Esophagus squamous epithelium (tissue), 5 donors: ENCODE measurements at regions not wholly inside any gene's neighbourhood (a gene's known extent, or its start where the extent isn't known, plus 50 kb on each side); places are given as distances from the start of the nearest gene placed in this dataset.

Experiments
- DNase-seq: peaks from one replicate; lab custom pipeline; 2025; lab: John Stamatoyannopoulos, UW
- H3K27ac ChIP-seq, 4 donors: fragments of 200-600 bp; sonication (generic); one replicate each; pipeline ENCODE4 v1.5.1; 2016 to 2019; ENCODE audit warnings: mild to moderate bottlenecking in 1 of 4
- H3K27me3 ChIP-seq, 4 donors: fragments of 200-600 bp; sonication (generic); 1 replicate in 3 of 4; 2 replicates in 1 of 4; pipeline versions ENCODE4 v1.5.1 to v1.6.0; 2017 to 2021; ENCODE audit warnings: antibody characterized with exemption in 1 of 4
- H3K36me3 ChIP-seq, 3 donors: fragments of 200-600 bp; sonication (generic); one replicate each; pipeline ENCODE4 v1.5.1; 2016 to 2019
- H3K4me1 ChIP-seq, 3 donors: fragments of 200-600 bp; sonication (generic); one replicate each; pipeline ENCODE4 v1.5.1; 2017 to 2019
- H3K4me3 ChIP-seq, 4 donors: fragments of 200-600 bp; sonication (generic); 1 replicate in 3 of 4; 2 replicates in 1 of 4; pipeline ENCODE4 v1.5.1; 2016 to 2019; ENCODE audit warnings: mild to moderate bottlenecking in 2 of 4, moderate library complexity in 1 of 4
- H3K9me3 ChIP-seq, 3 donors: fragments of 200-600 bp; sonication (generic); one replicate each; pipeline ENCODE4 v1.5.1; 2016 to 2019
- POLR2A ChIP-seq, 4 donors: fragments of 450-650 bp; IDR thresholded peaks; one replicate each; pipeline ENCODE4 v1.6.1; 2017; ENCODE audit warnings: antibody characterized with exemption in 4 of 4, mild to moderate bottlenecking in 4 of 4, moderate library complexity in 3 of 4
- WGBS, 2 donors: methylation state at CpG; one replicate each; pipeline ENCODE4 v1.1.5; 2018; 5-methylcytosine and 5-hydroxymethylcytosine counted together
- intact Hi-C: fragments of 100-400 bp; cut with DNase I; formaldehyde crosslinking; loops from one replicate; pipeline ENCODE4 v1.15.0; 2022
- TF ChIP-seq, protein P1 (sequence below), 6 experiments: fragments of 450-650 bp in 4 of 6; fragments of 200-600 bp in 2 of 6; sonication (generic) in 2 of 6; IDR thresholded peaks; one replicate each; pipeline ENCODE4 v1.5.1; 2016 to 2019; ENCODE audit warnings: antibody characterized with exemption in 6 of 6, mild to moderate bottlenecking in 4 of 6, moderate library complexity in 4 of 6
- donor health status: DM: yes; HTN: yes; CAD: no.

DNA sequence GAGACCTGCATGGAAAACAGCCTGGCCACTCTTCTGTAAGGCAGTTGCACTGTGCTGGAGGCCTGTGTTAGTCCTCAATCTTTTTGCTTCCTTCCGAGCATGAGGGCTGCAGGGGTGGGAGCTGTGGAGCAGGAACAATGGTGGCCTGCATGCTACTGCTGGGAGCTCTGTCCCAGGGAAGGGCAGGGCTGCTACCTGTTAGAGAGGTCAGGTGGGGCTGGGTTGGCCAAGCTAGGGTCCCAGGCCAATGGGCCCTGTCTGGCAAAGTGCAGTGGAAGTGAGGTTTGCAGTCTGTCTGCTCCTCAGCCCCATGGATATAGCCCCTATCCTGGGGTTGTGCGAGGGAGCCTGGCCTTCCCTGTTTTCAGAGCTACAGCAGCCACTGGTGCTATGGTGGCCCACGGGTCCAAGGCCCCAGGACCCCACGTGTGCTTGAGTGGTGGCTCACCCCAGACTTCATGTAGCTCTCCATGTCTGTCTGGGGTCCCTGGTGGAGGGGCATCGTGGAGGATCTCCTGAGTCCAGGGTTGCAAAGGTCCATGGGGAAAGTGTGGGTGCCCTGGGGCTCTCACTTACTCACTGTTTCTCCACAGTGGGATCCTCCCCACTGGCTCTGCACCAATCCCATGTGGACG, 1212.6 kb upstream of the NXPH2 start:
- 63 to 100% methylated on average over 1 to 5 of the region's 6 CpGs for WGBS, 2 donors
- peaks cover 0 to 27% (median 4%) of the 10 kb centered on the region in 3 donors for H3K9me3 ChIP-seq
- no peaks in the 10 kb centered on the region for H3K36me3 ChIP-seq
- H3K4me3 ChIP-seq = no peak overlapping the region
- no peak overlapping the region for H3K27ac ChIP-seq
- TF ChIP-seq, protein P1, sequence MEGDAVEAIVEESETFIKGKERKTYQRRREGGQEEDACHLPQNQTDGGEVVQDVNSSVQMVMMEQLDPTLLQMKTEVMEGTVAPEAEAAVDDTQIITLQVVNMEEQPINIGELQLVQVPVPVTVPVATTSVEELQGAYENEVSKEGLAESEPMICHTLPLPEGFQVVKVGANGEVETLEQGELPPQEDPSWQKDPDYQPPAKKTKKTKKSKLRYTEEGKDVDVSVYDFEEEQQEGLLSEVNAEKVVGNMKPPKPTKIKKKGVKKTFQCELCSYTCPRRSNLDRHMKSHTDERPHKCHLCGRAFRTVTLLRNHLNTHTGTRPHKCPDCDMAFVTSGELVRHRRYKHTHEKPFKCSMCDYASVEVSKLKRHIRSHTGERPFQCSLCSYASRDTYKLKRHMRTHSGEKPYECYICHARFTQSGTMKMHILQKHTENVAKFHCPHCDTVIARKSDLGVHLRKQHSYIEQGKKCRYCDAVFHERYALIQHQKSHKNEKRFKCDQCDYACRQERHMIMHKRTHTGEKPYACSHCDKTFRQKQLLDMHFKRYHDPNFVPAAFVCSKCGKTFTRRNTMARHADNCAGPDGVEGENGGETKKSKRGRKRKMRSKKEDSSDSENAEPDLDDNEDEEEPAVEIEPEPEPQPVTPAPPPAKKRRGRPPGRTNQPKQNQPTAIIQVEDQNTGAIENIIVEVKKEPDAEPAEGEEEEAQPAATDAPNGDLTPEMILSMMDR (IDR thresholded peaks at IDR 0.05) = no peak
- no peak for TF ChIP-seq POLR2A (IDR thresholded peaks at IDR 0.05)
- no peak for DNase-seq
- H3K27me3 ChIP-seq = no peaks in the 10 kb centered on the region
- H3K4me1 ChIP-seq = no peaks in the 10 kb centered on the region
- intact Hi-C loops = no loop called here

DNA sequence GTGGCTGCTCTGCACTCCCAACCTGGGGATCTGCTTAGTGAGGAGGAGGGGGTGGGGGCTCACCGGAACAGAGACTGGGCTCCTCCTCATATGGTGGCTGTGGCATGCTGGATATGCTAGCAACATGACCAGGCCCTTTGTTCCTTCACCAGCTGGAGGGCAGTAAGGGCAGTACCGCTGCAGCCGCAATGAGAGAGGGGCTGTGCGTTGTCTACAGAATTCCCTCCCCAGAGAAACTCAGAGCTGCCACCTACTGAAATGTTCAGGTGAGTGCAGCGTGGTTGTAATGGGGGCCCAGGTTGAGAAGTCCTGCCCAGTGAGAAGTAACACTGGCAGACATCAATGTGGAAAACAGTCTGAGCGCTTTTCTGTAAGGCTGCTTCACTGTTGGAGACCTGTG, 1211.9 kb upstream of the NXPH2 start:
- Histone ChIP-seq H3K27ac (no peak overlapping the region), H3K27me3 (no peaks in the 10 kb centered on the region), H3K4me1 (no peaks in the 10 kb centered on the region), H3K36me3 (no peaks in the 10 kb centered on the region), H3K9me3 (peaks cover 0 to 27% (median 4%) of the 10 kb centered on the region in 3 donors), H3K4me3 (no peak overlapping the region)
- TF ChIP-seq, protein P1 (IDR thresholded peaks at IDR 0.05) = no peak
- no peak for TF ChIP-seq POLR2A (IDR thresholded peaks at IDR 0.05)
- intact Hi-C loops = no loop called here
- WGBS, 2 donors = 96% methylated on average over 4 of the region's 6 CpGs; no CpG with 5 or more reads in 1 of the 2 donors
- no peak for DNase-seq

DNA sequence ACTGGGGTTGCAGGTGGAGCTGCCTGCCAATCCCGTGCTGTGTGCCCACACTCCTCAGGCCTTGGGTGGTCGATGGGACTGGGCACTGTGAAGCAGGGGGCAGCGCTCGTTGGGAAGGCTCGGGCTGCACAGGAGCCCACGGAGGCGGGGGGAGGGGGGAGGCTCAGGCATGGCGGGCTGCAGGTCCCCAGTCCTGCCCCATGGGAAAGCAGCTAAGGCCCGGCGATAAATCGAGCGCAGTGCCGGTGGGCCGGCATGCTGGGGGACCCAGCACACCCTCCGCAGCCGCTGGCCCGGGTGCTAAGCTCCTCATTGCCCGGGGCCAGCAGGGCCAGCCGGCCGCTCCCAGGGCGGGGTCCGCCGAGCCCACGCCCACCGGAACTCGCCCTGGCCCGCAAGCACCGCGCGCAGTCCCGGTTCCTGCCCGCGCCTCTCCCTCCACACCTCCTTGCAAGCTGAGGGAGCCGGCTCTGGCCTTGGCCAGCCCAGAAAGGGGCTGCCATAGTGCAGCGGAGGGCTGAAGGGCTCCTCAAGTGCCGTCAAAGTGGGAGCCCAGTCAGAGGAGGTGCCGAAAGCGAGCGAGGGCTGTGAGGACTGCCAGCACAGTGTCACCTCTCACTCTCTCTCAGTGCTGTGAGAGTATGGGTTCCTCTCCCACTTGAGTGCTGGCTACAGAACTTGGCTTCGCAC, 1210.6 kb upstream of the NXPH2 start:
- no peak for TF ChIP-seq POLR2A (IDR thresholded peaks at IDR 0.05)
- TF ChIP-seq, protein P1 (IDR thresholded peaks at IDR 0.05) = no peak
- no peaks in the 10 kb centered on the region for H3K36me3 ChIP-seq
- WGBS, 2 donors = 73 to 93% methylated on average over 2 to 5 of the region's 40 CpGs
- no peak for DNase-seq
- H3K4me3 ChIP-seq = no peak overlapping the region
- no peak overlapping the region for H3K27ac ChIP-seq
- no peaks in the 10 kb centered on the region for H3K27me3 ChIP-seq
- H3K9me3 ChIP-seq = peaks cover 0 to 27% (median 4%) of the 10 kb centered on the region in 3 donors
- intact Hi-C loops = no loop called here
- H3K4me1 ChIP-seq = no peaks in the 10 kb centered on the region

DNA sequence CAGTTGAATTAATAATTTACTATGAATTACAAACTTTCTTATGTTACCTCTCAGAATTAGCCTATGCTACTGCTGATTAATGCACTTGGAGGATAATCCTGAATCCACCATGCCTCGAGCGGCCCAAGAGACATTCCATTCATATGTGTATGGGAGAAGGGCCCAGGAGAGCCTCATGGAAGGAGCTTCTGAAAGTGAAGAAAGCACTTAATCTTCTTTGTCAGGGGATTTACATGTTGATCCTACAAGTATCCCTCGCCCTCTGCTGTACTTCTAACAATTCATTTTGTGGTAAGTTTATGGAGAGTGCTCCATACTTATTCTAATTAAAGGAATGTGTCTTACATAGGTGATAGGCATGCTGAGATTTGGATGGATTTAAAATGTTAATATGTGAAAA, 1189.1 kb upstream of the NXPH2 start:
- TF ChIP-seq POLR2A (IDR thresholded peaks at IDR 0.05) = no peak
- TF ChIP-seq, protein P1 (IDR thresholded peaks at IDR 0.05) = no peak
- WGBS, 2 donors = 50 to 52% methylated on average over 3 of the region's 3 CpGs
- no peaks in the 10 kb centered on the region for H3K27me3 ChIP-seq

DNA sequence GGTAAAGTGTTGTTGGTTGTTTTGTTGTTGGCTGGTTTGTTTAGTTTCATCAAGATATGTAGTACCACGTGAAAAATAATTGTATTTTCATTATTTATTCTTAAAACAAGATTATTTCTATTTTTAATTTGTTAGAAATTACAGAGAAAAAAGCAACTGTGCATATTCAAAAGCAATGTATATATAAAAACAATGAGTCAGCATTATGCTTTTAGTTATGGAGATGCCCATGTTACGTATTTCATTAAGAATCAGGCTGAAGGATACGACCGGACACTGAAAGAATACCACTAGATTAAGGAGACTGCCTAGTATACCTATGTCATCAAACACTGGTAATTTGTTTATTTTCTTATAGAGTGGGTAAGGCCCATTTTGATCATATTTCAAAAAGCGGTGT, 1188.4 kb upstream of the NXPH2 start:
- Histone ChIP-seq H3K4me3 (no peak overlapping the region), H3K27ac (no peak overlapping the region), H3K36me3 (no peaks in the 10 kb centered on the region), H3K27me3 (no peaks in the 10 kb centered on the region), H3K9me3 (peaks cover 0 to 15% (median 6%) of the 10 kb centered on the region in 3 donors), H3K4me1 (no peaks in the 10 kb centered on the region)
- no peak for TF ChIP-seq POLR2A (IDR thresholded peaks at IDR 0.05)
- TF ChIP-seq, protein P1 (IDR thresholded peaks at IDR 0.05) = no peak
- no peak for DNase-seq
- intact Hi-C loops = no loop called here
- 68 to 72% methylated on average over 5 of the region's 5 CpGs for WGBS, 2 donors

More for the DNA sequence above, 1189.1 kb upstream of the NXPH2 start:
- Histone ChIP-seq H3K4me3 (no peak overlapping the region), H3K4me1 (no peaks in the 10 kb centered on the region), H3K36me3 (no peaks in the 10 kb centered on the region), H3K9me3 (peaks cover 0 to 15% (median 6%) of the 10 kb centered on the region in 3 donors), H3K27ac (no peak overlapping the region)
- intact Hi-C loops = no loop called here
- DNase-seq = no peak
